HEK293 (cell line): ENCODE measurements at regions not wholly inside any gene's neighbourhood (a gene's known extent, or its start where the extent isn't known, plus 50 kb on each side); places are given as distances from the start of the nearest gene placed in this dataset.

Experiments
- CTCF ChIA-PET: fragments of 350-600 bp; formaldehyde crosslinking; extraction: SDS; loops from one replicate; lab custom pipeline; 2021; ENCODE audit warnings: antibody characterized with exemption; lab: Yijun Ruan, JAX
- POLR2A ChIA-PET: fragments of 300-600 bp; formaldehyde crosslinking; extraction: SDS; loops from one replicate; lab custom pipeline; 2020; ENCODE audit warnings: antibody characterized with exemption, inconsistent platforms; lab: Yijun Ruan, JAX
- H3K27ac ChIP-seq: fragments of 200-500 bp; sonication (Bioruptor generic); 2 replicates; pipeline ENCODE4 v1.5.1; 2014; ENCODE audit warnings: low read depth, low read length, control low read depth, inconsistent platforms; ENCODE audit errors: extremely low read depth
- H3K36me3 ChIP-seq, 2 experiments: fragments of 200-500 bp in 1 of 2; sonication (Bioruptor generic) in 1 of 2; 1 replicate in 1 of 2; 2 replicates in 1 of 2; pipeline ENCODE4 v1.5.1; 2014 to 2017; ENCODE audit warnings: inconsistent platforms in 2 of 2, low read length in 2 of 2; ENCODE audit not compliant: control insufficient read depth in 2 of 2, insufficient read depth in 1 of 2
- H3K4me1 ChIP-seq: fragments of 200-500 bp; sonication (Bioruptor generic); 2 replicates; pipeline ENCODE4 v1.5.1; 2014; ENCODE audit warnings: mild to moderate bottlenecking, low read length, inconsistent platforms; ENCODE audit not compliant: control insufficient read depth, insufficient read depth
- H3K4me3 ChIP-seq: 2 replicates; pipeline ENCODE4 v1.5.1; 2011; ENCODE audit warnings: low read depth, mild to moderate bottlenecking, control low read depth, low read length, moderate library complexity
- H3K9me3 ChIP-seq: fragments of 200-500 bp; sonication (Bioruptor generic); 2 replicates; pipeline ENCODE4 v1.5.1; 2014; ENCODE audit warnings: low read depth, low read length, inconsistent platforms; ENCODE audit not compliant: control insufficient read depth, insufficient read depth
- ATF2 ChIP-seq: fragments of 450-650 bp; formaldehyde crosslinking; IDR thresholded peaks from 2 replicates; pipeline ENCODE4 v1.5.1; 2016; ENCODE audit warnings: missing biosample characterization, missing genetic modification characterization, low read depth
- GFI1B ChIP-seq: fragments of 450-650 bp; formaldehyde crosslinking; IDR thresholded peaks from 2 replicates; pipeline ENCODE4 v1.5.1; 2016; ENCODE audit warnings: missing biosample characterization, missing genetic modification characterization
- GLIS1 ChIP-seq: fragments of 450-650 bp; formaldehyde crosslinking; IDR thresholded peaks from 2 replicates; pipeline ENCODE4 v1.5.1; 2016; ENCODE audit warnings: missing biosample characterization, missing genetic modification characterization
- HOXD13 ChIP-seq: sonication (generic); formaldehyde crosslinking; IDR thresholded peaks from 2 replicates; pipeline ENCODE4 v1.8.0; 2022; ENCODE audit warnings: missing genetic modification reagents, borderline replicate concordance
- MYNN ChIP-seq: fragments of 450-650 bp; formaldehyde crosslinking; IDR thresholded peaks from 2 replicates; pipeline ENCODE4 v1.5.1; 2016; ENCODE audit warnings: missing biosample characterization, missing genetic modification characterization, borderline replicate concordance
- REPIN1 ChIP-seq: fragments of 450-650 bp; formaldehyde crosslinking; IDR thresholded peaks from 2 replicates; pipeline ENCODE4 v1.5.1; 2017; ENCODE audit warnings: missing biosample characterization, missing genetic modification characterization, low read depth
- WT1 ChIP-seq: fragments of 450-650 bp; formaldehyde crosslinking; IDR thresholded peaks from 2 replicates; pipeline ENCODE4 v1.5.1; 2016; ENCODE audit warnings: missing biosample characterization, missing genetic modification characterization
- ZNF133 ChIP-seq: fragments of 450-650 bp; formaldehyde crosslinking; IDR thresholded peaks from 2 replicates; pipeline ENCODE4 v1.5.1; 2016; ENCODE audit warnings: missing biosample characterization, missing genetic modification characterization
- ZNF146 ChIP-seq: fragments of 450-650 bp; formaldehyde crosslinking; IDR thresholded peaks from 2 replicates; pipeline ENCODE4 v1.5.1; 2016; ENCODE audit warnings: missing biosample characterization, missing genetic modification characterization
- ZNF148 ChIP-seq: fragments of 450-650 bp; formaldehyde crosslinking; IDR thresholded peaks from 2 replicates; pipeline ENCODE4 v1.5.0; 2017; ENCODE audit warnings: missing biosample characterization, missing genetic modification characterization, borderline replicate concordance
- ZNF16 ChIP-seq: fragments of 450-650 bp; formaldehyde crosslinking; IDR thresholded peaks from 2 replicates; pipeline ENCODE4 v1.5.1; 2016; ENCODE audit warnings: low read depth, missing biosample characterization, missing genetic modification characterization
- ZNF19 ChIP-seq: fragments of 450-650 bp; formaldehyde crosslinking; IDR thresholded peaks from 2 replicates; pipeline ENCODE4; 2016; ENCODE audit warnings: missing biosample characterization, missing genetic modification characterization, low read depth
- ZNF292 ChIP-seq: fragments of 450-650 bp; formaldehyde crosslinking; IDR thresholded peaks from 2 replicates; pipeline ENCODE4 v1.5.1; 2016; ENCODE audit warnings: low read depth, missing biosample characterization, missing genetic modification characterization, borderline replicate concordance
- ZNF335 ChIP-seq: fragments of 450-650 bp; formaldehyde crosslinking; conservative IDR thresholded peaks from 2 replicates; pipeline ENCODE4 v1.5.1; 2016; ENCODE audit warnings: missing biosample characterization, missing genetic modification characterization
- ZNF48 ChIP-seq: fragments of 450-650 bp; formaldehyde crosslinking; IDR thresholded peaks from 2 replicates; pipeline ENCODE4 v1.5.1; 2016; ENCODE audit warnings: missing biosample characterization, missing genetic modification characterization
- ZNF501 ChIP-seq: fragments of 450-650 bp; formaldehyde crosslinking; IDR thresholded peaks from 2 replicates; pipeline ENCODE4 v1.5.1; 2016; ENCODE audit warnings: missing biosample characterization, missing genetic modification characterization
- ZNF629 ChIP-seq: fragments of 450-650 bp; formaldehyde crosslinking; IDR thresholded peaks from 2 replicates; pipeline ENCODE4 v1.5.1; 2017; ENCODE audit warnings: missing biosample characterization, missing genetic modification characterization
- ZNF768 ChIP-seq: fragments of 450-650 bp; formaldehyde crosslinking; IDR thresholded peaks from 2 replicates; pipeline ENCODE4 v1.5.1; 2018; ENCODE audit warnings: missing biosample characterization, mild to moderate bottlenecking, missing genetic modification characterization
- ZSCAN4 ChIP-seq: fragments of 450-650 bp; formaldehyde crosslinking; IDR thresholded peaks from 2 replicates; pipeline ENCODE4 v1.5.1; 2017; ENCODE audit warnings: missing biosample characterization, missing genetic modification characterization

- H3K9me3 ChIP-seq: no peaks in the 10 kb centered on the region
- no peaks in the 10 kb centered on the region for H3K4me1 ChIP-seq
- CTCF ChIA-PET: interaction anchor here (0.6 kb wide), 1 partner anchor 923 kb away, joined by 4 read pairs; no protein-coding TSS in a partner anchor
- no peak for TF ChIP-seq ZNF629
- no peak for TF ChIP-seq GLIS1 (tag by site-specific recombination)
- TF ChIP-seq ZNF292 (tag by site-specific recombination): no peak
- TF ChIP-seq ZNF768 (tag by site-specific recombination): no peak
- no peak for TF ChIP-seq ZNF16 (tag by site-specific recombination)
- TF ChIP-seq ZNF501 (tag by site-specific recombination): no peak
- no peak for TF ChIP-seq ZNF19 (tag by site-specific recombination)
- no peak for TF ChIP-seq ATF2
- no peak for TF ChIP-seq ZNF48 (tag by site-specific recombination)
- no peak for TF ChIP-seq ZNF335 (tag by site-specific recombination)
- no peak for TF ChIP-seq HOXD13 (CRISPR knock-in tag)
- no peak for TF ChIP-seq REPIN1 (tag by site-specific recombination)
- TF ChIP-seq ZNF146 (tag by site-specific recombination): no peak
- TF ChIP-seq GFI1B (tag by site-specific recombination): no peak
- no peak for TF ChIP-seq ZNF133 (tag by site-specific recombination)
- H3K4me3 ChIP-seq: no peak overlapping the region
- no peak overlapping the region for H3K27ac ChIP-seq
- no peaks in the 10 kb centered on the region for H3K36me3 ChIP-seq
- POLR2A ChIA-PET: no interaction called here
These were observed 258.9 kb upstream of the IRX2 start for GRCh38 chr5:3010301-3010952.

GRCh38 chr5:3009605-3010004 is 258.1 kb upstream of the IRX2 start:
- no peak overlapping the region for H3K27ac ChIP-seq
- CTCF ChIA-PET: no interaction called here
- H3K9me3 ChIP-seq: no peaks in the 10 kb centered on the region
- H3K4me3 ChIP-seq: no peak overlapping the region
- no peak for TF ChIP-seq WT1 (tag by site-specific recombination)
- no peak for TF ChIP-seq ZSCAN4 (tag by site-specific recombination)
- no peak for TF ChIP-seq MYNN
- TF ChIP-seq ZNF148: no peak
- TF ChIP-seq, all 188 proteins: peak for 0
- POLR2A ChIA-PET: no interaction called here
- H3K4me1 ChIP-seq: no peaks in the 10 kb centered on the region
- no peaks in the 10 kb centered on the region for H3K36me3 ChIP-seq
